Testis (tissue), 2 donors: ENCODE measurements at regions not wholly inside any gene's neighbourhood (a gene's known extent, or its start where the extent isn't known, plus 50 kb on each side); places are given as distances from the start of the nearest gene placed in this dataset.

Experiments used
- DNase-seq: peaks from one replicate; pipeline ENCODE4 v3.0.0-alpha.2; 2019
- H3K27ac ChIP-seq, 2 donors: fragments of 200-600 bp; sonication (generic); one replicate each; pipeline ENCODE4 v1.5.1; 2019
- H3K27me3 ChIP-seq: fragments of 200-600 bp; sonication (generic); one replicate; pipeline ENCODE4 v1.5.1; 2019
- H3K36me3 ChIP-seq: fragments of 200-600 bp; sonication (generic); one replicate; pipeline ENCODE4 v1.5.1; 2017; ENCODE audit warnings: low read depth; ENCODE audit errors: missing control alignments
- H3K4me1 ChIP-seq: fragments of 200-600 bp; sonication (generic); one replicate; pipeline ENCODE4 v1.5.1; 2019
- H3K4me3 ChIP-seq, 2 donors: fragments of 200-600 bp; sonication (generic); one replicate each; pipeline ENCODE4 v1.5.1; 2017 to 2019
- H3K9me3 ChIP-seq: fragments of 200-600 bp; sonication (generic); one replicate; pipeline ENCODE4 v1.5.1; 2017
- POLR2A ChIP-seq: fragments of 450-650 bp; IDR thresholded peaks from one replicate; pipeline ENCODE4 v1.6.1; 2017; ENCODE audit warnings: antibody characterized with exemption, mild to moderate bottlenecking, moderate library complexity
- WGBS, 2 donors: methylation state at CpG; one replicate each; pipeline ENCODE4 v1.1.5; 2018; 5-methylcytosine and 5-hydroxymethylcytosine counted together
- intact Hi-C: fragments of 100-400 bp; cut with DNase I; formaldehyde crosslinking; loops from one replicate; pipeline ENCODE4 v1.15.1; 2023; ENCODE audit warnings: low total_unique reads
- TF ChIP-seq, protein P1 (sequence below), 3 experiments: fragments of 450-650 bp in 2 of 3; fragments of 200-600 bp in 1 of 3; sonication (generic) in 1 of 3; IDR thresholded peaks; one replicate each; pipeline ENCODE4 v1.5.1; 2016 to 2019; ENCODE audit warnings: antibody characterized with exemption in 3 of 3, mild to moderate bottlenecking in 2 of 3, moderate library complexity in 1 of 3

DNA sequence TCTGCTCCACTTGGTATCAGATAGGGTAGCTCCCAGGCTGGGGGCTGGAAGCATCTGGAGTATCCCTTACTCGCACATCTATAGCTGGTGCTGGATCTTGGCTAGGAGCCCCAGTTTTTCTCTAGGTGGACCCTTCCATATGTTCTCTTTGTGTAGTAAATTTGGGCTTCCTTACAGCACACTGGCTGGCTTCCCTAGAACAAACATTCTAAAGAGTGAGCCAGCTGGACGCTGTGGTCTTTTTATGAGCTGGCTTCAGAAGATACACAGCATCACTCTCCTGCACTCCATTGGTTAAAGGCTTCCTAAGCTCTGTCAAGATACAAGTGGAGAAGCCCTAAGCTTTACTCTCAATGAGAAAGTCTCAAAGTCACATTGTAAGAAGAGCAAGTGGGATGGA is 322.1 kb downstream of the WDR72 start:
- Histone ChIP-seq H3K4me3 (no peak overlapping the region), H3K9me3 (no peaks in the 10 kb centered on the region), H3K27me3 (no peaks in the 10 kb centered on the region), H3K36me3 (no peaks in the 10 kb centered on the region), H3K27ac (no peak overlapping the region), H3K4me1 (no peaks in the 10 kb centered on the region)
- no peak for DNase-seq
- intact Hi-C loops: no loop called here
- 59 to 68% methylated on average over 2 of the region's 2 CpGs for WGBS, 2 donors
- TF ChIP-seq, protein P1, sequence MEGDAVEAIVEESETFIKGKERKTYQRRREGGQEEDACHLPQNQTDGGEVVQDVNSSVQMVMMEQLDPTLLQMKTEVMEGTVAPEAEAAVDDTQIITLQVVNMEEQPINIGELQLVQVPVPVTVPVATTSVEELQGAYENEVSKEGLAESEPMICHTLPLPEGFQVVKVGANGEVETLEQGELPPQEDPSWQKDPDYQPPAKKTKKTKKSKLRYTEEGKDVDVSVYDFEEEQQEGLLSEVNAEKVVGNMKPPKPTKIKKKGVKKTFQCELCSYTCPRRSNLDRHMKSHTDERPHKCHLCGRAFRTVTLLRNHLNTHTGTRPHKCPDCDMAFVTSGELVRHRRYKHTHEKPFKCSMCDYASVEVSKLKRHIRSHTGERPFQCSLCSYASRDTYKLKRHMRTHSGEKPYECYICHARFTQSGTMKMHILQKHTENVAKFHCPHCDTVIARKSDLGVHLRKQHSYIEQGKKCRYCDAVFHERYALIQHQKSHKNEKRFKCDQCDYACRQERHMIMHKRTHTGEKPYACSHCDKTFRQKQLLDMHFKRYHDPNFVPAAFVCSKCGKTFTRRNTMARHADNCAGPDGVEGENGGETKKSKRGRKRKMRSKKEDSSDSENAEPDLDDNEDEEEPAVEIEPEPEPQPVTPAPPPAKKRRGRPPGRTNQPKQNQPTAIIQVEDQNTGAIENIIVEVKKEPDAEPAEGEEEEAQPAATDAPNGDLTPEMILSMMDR (IDR thresholded peaks at IDR 0.05): no peak
- no peak for TF ChIP-seq POLR2A

DNA sequence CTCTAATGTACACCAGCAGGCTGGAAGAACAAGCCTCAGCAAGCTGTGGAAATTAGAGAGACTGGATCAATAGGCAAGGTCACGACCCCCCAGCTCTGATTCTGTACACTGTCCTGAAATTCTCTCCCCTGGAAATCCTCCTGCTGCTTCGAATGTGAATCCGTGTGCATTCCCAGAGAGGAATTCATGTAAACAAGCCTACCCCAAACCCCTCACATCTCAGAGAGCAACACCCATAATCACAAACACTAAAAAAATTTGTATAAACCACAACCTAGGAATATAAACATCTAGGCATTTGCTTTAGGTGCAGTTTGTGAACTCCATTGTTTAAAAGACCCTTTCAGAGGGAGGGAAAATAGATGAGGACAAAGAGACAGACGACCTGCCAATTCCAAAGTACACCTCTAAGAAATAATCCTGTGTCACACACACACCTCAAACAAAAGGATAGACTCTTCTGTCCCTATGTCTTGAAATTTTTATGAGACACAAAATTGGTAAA is 325.2 kb downstream of the WDR72 start:
- Histone ChIP-seq H3K9me3 (no peaks in the 10 kb centered on the region), H3K36me3 (no peaks in the 10 kb centered on the region), H3K27me3 (no peaks in the 10 kb centered on the region), H3K4me3 (no peak overlapping the region), H3K4me1 (no peaks in the 10 kb centered on the region), H3K27ac (no peak overlapping the region)
- intact Hi-C loops: no loop called here
- TF ChIP-seq, protein P1 (IDR thresholded peaks at IDR 0.05): no peak
- TF ChIP-seq POLR2A: no peak
- no peak for DNase-seq
- 84 to 88% methylated on average over 4 of the region's 4 CpGs for WGBS, 2 donors

DNA sequence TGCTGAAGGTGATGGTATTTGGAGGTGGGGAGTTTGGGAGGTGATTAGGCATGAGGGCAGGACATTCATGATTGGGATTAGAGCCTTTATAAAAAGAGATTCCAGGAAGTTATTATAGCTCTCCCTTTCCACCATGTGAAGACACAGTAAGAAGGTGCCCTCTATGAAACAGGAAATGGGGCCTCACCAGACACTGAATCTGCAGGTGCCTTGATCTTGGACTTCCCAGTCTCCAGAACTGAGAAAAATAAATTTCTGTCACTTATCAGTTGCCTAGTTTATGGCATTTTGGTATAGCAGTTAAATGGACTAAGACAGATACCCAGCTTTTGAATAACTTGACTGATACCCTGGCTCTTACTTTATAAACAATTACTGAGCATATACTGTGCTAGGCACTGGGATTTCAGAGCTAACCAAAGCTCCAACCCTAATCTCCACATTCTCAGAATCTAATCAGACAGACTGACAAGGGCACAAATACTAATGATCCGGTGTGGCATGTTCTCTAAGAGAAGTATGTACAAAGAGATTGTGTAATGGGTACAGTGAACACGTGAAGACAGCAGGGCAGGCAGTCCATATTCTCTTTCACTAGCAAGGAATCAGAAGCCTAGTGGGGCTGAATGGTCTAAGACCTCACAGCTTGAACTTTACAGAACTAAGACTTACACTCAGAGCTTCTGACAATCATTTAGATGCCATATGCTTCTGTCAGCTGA is 343.1 kb downstream of the WDR72 start:
- H3K27me3 ChIP-seq: no peaks in the 10 kb centered on the region
- no peaks in the 10 kb centered on the region for H3K36me3 ChIP-seq
- no peak for DNase-seq
- peaks cover under 1% of the 10 kb centered on the region for H3K4me1 ChIP-seq
- H3K27ac ChIP-seq: no peak overlapping the region
- no peak for TF ChIP-seq POLR2A
- TF ChIP-seq, protein P1 (IDR thresholded peaks at IDR 0.05): no peak
- intact Hi-C loops: no loop called here
- H3K9me3 ChIP-seq: no peaks in the 10 kb centered on the region
- H3K4me3 ChIP-seq: no peak overlapping the region
- WGBS, 2 donors: 78 to 88% methylated on average over 2 of the region's 2 CpGs

DNA sequence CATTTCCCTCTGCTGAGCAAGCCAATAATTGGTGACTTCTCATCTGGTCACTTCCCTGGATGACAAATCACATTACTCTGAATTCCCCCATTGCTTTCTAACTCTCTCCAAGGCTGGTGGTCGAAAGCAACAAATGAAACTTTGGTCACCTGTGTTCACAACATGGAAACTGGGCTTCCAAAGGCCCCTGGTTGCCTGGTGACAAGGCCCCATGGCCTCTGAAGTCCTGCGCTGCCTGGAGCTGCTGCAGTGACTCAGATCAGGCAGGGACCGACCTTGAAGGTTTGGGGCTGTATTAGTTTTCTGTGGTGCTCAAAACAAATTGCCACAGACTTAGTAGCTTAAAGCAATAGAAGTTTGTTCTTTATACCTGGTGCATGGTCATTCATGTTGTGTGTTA is 345.3 kb downstream of the WDR72 start:
- TF ChIP-seq, protein P1 (IDR thresholded peaks at IDR 0.05): no peak
- TF ChIP-seq POLR2A: no peak
- H3K36me3 ChIP-seq: no peaks in the 10 kb centered on the region
- 92% methylated on average over 3 of the region's 3 CpGs for WGBS, 2 donors
- no peak for DNase-seq
- H3K27me3 ChIP-seq: no peaks in the 10 kb centered on the region
- H3K9me3 ChIP-seq: no peaks in the 10 kb centered on the region
- H3K4me3 ChIP-seq: no peak overlapping the region
- peaks cover 14% of the 10 kb centered on the region for H3K4me1 ChIP-seq
- no peak overlapping the region for H3K27ac ChIP-seq
- intact Hi-C loops: no loop called here

DNA sequence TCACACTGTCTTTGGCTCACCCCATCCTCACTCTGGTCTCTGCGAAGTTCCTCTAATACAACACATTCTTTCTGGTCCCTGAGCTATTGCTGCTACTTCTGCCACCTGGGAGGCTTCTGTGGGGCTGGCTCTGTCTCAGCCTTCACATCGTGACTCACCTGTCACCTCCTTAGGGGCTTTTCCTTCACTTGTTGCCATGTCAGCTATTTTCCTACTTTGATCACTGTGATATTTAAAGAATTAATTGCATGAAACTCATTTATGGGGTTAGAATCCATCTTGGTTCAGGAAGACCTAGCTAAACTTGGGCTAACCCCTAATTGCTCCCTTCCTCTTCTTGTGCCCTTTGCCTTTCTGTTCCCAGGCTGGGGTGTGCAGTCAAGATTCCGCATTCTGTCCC is 346.9 kb downstream of the WDR72 start:
- no peak for DNase-seq
- 86 to 94% methylated on average over 3 of the region's 3 CpGs for WGBS, 2 donors
- intact Hi-C loops: no loop called here
- Histone ChIP-seq H3K4me3 (no peak overlapping the region), H3K36me3 (no peaks in the 10 kb centered on the region), H3K4me1 (peaks cover 14% of the 10 kb centered on the region), H3K9me3 (no peaks in the 10 kb centered on the region), H3K27ac (no peak overlapping the region), H3K27me3 (no peaks in the 10 kb centered on the region)
- no peak for TF ChIP-seq POLR2A
- TF ChIP-seq, protein P1 (IDR thresholded peaks at IDR 0.05): no peak
